Omental fat pad (tissue), 3 donors: ENCODE measurements at regions not wholly inside any gene's neighbourhood (a gene's known extent, or its start where the extent isn't known, plus 50 kb on each side); places are given as distances from the start of the nearest gene placed in this dataset.

Experiments used
- ATAC-seq: fragments of 150-250 bp; one replicate; pipeline ENCODE4 v1.9.1; 2016; ENCODE audit warnings: mild to moderate bottlenecking, moderate library complexity; ENCODE audit not compliant: low FRiP score
- DNase-seq: peaks from one replicate; pipeline ENCODE4 v3.0.0-alpha.2; 2019; ENCODE audit warnings: low spot score
- TF ChIP-seq, protein P1 (sequence below), 3 donors: fragments of 450-650 bp; IDR thresholded peaks; one replicate each; pipeline ENCODE4 v1.5.1; 2016 to 2017; ENCODE audit warnings: antibody characterized with exemption in 3 of 3, mild to moderate bottlenecking in 3 of 3, moderate library complexity in 2 of 3

DNA sequence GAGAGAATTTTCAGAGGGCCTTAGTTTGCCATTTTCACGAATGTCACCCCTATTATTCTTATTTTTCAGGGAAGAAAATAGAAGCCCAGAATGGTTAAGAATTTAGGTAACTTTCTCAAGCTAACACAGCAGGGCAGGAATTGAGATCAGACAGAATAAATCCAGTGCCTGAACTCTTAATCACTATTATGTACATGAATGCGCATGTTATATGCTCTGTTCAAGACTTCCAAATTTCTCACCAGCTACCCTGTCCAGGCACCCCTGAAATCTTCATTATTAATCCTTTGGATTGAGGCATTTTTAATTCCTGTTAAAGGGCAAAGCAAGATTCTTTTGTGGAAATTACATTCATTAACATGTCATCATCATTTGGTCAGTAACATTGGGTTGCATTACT is 218.4 kb downstream of the ACTR3 start:
- DNase-seq (no peak), ATAC-seq (no peak)
- TF ChIP-seq, protein P1, sequence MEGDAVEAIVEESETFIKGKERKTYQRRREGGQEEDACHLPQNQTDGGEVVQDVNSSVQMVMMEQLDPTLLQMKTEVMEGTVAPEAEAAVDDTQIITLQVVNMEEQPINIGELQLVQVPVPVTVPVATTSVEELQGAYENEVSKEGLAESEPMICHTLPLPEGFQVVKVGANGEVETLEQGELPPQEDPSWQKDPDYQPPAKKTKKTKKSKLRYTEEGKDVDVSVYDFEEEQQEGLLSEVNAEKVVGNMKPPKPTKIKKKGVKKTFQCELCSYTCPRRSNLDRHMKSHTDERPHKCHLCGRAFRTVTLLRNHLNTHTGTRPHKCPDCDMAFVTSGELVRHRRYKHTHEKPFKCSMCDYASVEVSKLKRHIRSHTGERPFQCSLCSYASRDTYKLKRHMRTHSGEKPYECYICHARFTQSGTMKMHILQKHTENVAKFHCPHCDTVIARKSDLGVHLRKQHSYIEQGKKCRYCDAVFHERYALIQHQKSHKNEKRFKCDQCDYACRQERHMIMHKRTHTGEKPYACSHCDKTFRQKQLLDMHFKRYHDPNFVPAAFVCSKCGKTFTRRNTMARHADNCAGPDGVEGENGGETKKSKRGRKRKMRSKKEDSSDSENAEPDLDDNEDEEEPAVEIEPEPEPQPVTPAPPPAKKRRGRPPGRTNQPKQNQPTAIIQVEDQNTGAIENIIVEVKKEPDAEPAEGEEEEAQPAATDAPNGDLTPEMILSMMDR (IDR thresholded peaks at IDR 0.05), result no peak

DNA sequence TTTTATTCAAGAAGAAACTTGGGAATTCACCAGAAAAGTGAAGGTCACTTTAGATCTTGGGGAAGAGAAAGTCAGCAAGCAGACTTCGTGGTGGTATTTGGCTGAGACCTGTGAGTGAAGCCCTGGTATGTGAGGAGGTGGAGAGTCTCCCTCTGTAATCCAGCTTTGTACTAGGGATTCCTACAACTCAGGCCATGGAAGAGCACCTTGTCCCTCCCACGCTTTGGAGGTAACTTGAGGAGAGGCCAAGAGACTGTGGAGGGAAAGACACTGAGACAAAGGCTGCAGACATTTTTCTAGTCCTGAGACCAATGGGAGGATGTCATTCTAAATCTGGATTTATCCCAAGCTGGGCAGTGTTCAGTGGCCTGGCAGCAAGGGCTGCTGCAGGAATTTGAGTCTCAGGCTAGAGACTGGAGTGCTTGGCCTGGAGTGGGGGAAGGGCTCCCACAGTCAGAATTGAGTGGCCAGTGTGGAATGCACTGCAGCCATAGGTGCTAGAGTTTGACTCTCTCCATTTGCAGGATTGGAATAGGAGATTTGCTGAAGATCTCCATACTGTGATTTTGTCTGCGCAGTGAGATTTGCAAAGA is 219.0 kb downstream of the ACTR3 start:
- TF ChIP-seq, protein P1 (IDR thresholded peaks at IDR 0.05), result no peak
- ATAC-seq (no peak), DNase-seq (no peak)

DNA sequence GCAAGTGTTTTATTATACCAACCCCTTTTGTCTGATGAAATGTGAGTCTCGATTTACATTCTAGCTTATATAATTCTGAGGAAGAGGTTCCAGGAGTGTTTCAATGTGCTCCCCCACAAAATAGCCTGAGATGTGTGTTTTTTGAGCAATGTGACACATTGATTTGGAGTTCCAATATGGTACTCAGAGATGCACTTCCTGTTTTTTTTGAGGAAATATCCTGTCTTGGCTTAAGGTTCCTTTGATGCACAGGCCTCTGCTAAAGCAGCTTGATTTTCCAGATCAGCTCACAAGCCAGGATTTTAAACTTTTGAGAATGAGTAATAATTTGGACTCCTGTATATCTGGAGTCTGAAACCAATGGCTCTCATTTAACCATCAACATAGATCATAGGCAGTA is 221.4 kb downstream of the ACTR3 start:
- DNase-seq, result no peak
- no peak for ATAC-seq
- TF ChIP-seq, protein P1 (IDR thresholded peaks at IDR 0.05), result no peak

DNA sequence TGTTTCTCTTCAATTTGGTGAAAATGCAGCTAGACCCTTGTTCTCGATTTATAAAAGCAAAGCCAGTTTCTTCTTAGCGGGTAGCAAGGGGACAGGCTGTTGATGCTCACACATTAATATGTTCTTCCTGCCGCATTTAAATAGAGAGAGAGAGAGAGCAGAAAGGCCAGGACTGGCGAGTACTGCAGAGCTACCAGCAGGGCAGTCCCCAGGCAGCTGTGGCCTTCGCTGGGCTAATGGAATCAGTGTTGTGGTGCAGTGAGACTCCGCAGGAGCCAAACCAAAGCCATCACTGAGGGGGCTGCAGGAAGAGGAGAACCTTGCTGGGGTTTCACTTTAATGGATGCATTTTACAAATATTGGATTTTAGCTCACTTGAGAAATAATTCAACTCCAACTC is 223.6 kb downstream of the ACTR3 start:
- TF ChIP-seq, protein P1 (IDR thresholded peaks at IDR 0.05), result no peak
- ATAC-seq (no peak), DNase-seq (no peak)

DNA sequence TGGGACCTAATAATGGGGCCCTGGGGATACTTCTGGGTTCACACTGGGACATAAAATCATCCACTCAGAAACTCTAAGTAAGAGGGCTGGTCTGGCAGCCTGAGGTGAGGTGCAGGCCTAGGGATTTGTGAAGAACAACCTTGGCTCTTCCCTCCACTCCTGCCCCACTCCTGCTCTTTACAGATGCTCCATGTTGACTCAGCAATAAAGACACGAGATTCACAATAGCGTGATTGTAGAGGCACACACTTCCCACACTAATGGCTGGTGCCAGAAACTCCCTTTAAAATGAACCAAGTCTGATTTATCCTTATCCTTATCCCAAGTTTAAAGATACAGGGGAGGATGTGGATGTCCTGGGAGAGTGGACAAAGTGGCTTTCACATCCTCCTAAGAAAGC is 228.2 kb downstream of the ACTR3 start:
- TF ChIP-seq, protein P1 (IDR thresholded peaks at IDR 0.05), result no peak
- DNase-seq (no peak), ATAC-seq (no peak)

DNA sequence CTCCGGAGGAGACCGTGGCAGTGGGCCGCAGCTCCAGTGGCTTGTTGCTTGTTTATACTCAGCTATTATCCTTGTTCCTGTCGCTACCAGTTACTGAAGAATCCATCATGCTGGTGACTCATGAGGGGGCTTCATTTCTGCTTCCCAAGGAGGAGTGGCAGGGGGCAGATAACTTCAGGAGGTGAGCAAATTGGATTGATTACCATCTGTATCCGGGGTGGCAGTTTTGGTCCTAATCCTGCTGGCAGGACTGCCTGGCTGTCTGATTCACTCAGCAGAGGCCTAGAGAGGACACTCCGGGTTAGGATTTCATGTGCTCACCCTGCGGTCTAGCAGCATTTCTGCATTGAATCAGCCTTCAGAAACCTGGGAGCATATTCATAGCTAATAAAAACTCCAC is 230.0 kb downstream of the ACTR3 start:
- ATAC-seq, result no peak

DNA sequence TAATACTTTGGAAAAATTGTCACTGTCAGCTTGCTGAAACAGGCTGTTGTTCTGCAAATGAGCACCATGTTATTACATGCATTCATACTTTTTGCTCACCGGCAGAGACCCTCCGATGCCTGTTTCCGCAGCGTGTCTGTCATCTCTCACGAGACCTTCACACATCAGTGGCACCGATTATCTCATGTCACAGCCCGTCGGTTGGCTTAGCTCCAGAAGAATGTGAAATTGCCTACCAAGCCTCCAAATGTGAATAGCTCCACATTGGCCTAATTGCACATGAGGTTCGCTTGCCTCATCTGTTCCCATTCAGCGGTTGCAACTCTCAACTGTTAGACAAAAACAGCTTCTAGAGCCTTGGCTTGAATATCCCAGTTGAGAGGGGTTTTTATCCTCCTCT is 233.0 kb downstream of the ACTR3 start:
- no peak for DNase-seq
- TF ChIP-seq, protein P1 (IDR thresholded peaks at IDR 0.05), result no peak
- ATAC-seq, result no peak

More for the DNA sequence above, 230.0 kb downstream of the ACTR3 start:
- DNase-seq, result no peak
- TF ChIP-seq, protein P1 (IDR thresholded peaks at IDR 0.05), result no peak
